Activated naive CD8-positive, alpha-beta T cell treated with anti-CD3 and anti-CD28 coated beads, Interleukin-2, amount 50 U/mL, for 24 hours (primary cell): ENCODE measurements at regions not wholly inside any gene's neighbourhood (a gene's known extent, or its start where the extent isn't known, plus 50 kb on each side); places are given as distances from the start of the nearest gene placed in this dataset.

Source experiments
- ATAC-seq: fragments of 150-1000 bp; cut with Tn5 transposase; one replicate; pipeline ENCODE4 v1.10.0; 2021
- DNase-seq: peaks from one replicate; pipeline ENCODE4 v3.0.0; 2021
- H3K27ac Mint-ChIP-seq: one replicate; pipeline ENCODE4 v1.8.0; 2021; ENCODE audit warnings: mild to moderate bottlenecking, mixed read lengths
- H3K27me3 Mint-ChIP-seq: one replicate; pipeline ENCODE4 v1.8.0; 2021; ENCODE audit warnings: mixed read lengths
- H3K36me3 Mint-ChIP-seq: one replicate; pipeline ENCODE4 v1.8.0; 2021; ENCODE audit warnings: low read depth, mixed read lengths
- H3K4me1 Mint-ChIP-seq: one replicate; pipeline ENCODE4 v1.8.0; 2021; ENCODE audit warnings: mixed read lengths
- H3K4me3 Mint-ChIP-seq: one replicate; pipeline ENCODE4 v1.8.0; 2021; ENCODE audit warnings: mild to moderate bottlenecking, moderate library complexity, mixed read lengths
- H3K9me3 Mint-ChIP-seq: one replicate; pipeline ENCODE4 v1.8.0; 2021; ENCODE audit warnings: mixed read lengths

DNA sequence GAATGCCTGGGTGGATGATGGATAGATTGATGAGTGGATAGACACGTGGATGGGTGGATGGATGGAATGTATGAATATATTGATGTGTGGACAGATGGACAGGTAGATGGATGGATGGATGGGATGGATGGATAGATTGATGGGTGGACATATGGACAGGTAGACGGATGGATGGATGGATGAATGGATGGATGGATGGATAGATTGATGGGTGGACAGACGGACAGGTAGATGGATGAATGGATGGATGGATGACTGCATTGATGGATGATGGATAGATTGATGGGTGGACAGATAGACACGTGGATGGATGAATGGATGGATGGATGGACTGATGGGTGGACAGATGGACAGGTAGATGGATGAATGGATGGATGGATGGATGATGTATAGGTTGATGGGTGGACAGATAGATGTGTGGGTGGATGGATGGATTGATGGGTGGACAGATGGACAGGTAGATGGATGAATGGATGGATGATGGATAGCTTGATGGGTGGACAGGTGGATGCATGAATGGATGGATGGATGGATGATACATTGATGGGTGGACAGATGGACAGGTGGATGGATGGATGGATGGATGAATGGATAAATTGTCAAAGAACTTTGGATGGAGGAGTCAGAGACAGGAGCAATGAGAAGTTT, 171.4 kb upstream of the AFDN start:
- Mint-ChIP-seq H3K4me3 (no peak overlapping the region), H3K27me3 (no peaks in the 10 kb centered on the region), H3K27ac (no peak overlapping the region), H3K4me1 (peaks cover 2% of the 10 kb centered on the region), H3K9me3 (peaks cover 3% of the 10 kb centered on the region), H3K36me3 (no peaks in the 10 kb centered on the region)
- ATAC-seq = no peak
- no peak for DNase-seq

DNA sequence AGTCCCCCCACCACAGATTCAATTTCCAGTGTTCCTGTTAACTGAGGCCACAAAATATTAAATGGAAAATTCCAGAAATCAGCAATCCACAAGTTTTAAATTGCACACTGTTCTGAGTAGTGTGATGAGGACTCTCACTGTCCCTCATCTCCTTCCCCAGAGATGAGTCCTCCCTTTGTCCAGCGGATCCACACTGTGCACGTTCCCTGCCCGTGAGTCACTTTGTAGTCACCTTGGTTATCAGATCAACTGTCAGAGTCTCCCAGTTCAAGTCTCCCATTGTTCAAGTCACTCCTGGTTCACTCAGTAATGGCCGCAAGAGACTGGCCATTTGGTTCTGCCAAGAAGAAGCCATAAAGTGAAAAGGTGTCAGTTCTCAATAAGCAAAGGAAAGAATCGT, 168.6 kb upstream of the AFDN start:
- peaks cover 2% of the 10 kb centered on the region for H3K4me1 Mint-ChIP-seq
- H3K27ac Mint-ChIP-seq = no peak overlapping the region
- no peak for DNase-seq
- peaks cover 3% of the 10 kb centered on the region for H3K9me3 Mint-ChIP-seq
- no peaks in the 10 kb centered on the region for H3K27me3 Mint-ChIP-seq
- no peaks in the 10 kb centered on the region for H3K36me3 Mint-ChIP-seq
- no peak for ATAC-seq
- no peak overlapping the region for H3K4me3 Mint-ChIP-seq

DNA sequence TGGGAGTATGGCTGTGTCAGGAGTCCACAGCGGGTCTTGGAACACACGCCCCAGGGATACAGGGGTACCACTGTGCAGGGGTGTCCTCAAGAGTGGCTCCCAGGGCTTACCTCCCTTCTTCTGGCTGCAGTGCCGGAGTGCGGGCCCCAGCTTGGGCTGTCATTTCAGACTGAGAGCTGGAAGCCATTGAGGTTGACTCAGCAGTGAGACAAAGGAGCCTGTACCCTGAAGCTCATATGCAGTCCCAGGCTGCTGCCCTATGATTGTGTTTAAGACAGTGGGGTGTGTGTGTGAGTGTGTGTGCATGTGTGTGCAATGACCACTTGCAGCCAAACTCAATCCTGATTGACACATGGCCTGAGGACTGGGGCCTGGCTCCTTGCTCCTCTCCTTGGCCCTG, 167.7 kb upstream of the AFDN start:
- H3K9me3 Mint-ChIP-seq = peaks cover 3% of the 10 kb centered on the region
- no peak for DNase-seq
- H3K27ac Mint-ChIP-seq = no peak overlapping the region
- no peak for ATAC-seq
- no peak overlapping the region for H3K4me3 Mint-ChIP-seq
- H3K4me1 Mint-ChIP-seq = peaks cover 2% of the 10 kb centered on the region
- H3K27me3 Mint-ChIP-seq = no peaks in the 10 kb centered on the region
- no peaks in the 10 kb centered on the region for H3K36me3 Mint-ChIP-seq

- H3K36me3 Mint-ChIP-seq = no peaks in the 10 kb centered on the region
- no peak overlapping the region for H3K4me3 Mint-ChIP-seq
- ATAC-seq (no peak), DNase-seq (no peak)
- H3K27ac Mint-ChIP-seq = no peak overlapping the region
- H3K4me1 Mint-ChIP-seq = peaks cover 2% of the 10 kb centered on the region
- peaks cover 3% of the 10 kb centered on the region for H3K9me3 Mint-ChIP-seq
- no peaks in the 10 kb centered on the region for H3K27me3 Mint-ChIP-seq
Observed at GRCh38 chr6:167660424-167660823, 166.3 kb upstream of the AFDN start.

DNA sequence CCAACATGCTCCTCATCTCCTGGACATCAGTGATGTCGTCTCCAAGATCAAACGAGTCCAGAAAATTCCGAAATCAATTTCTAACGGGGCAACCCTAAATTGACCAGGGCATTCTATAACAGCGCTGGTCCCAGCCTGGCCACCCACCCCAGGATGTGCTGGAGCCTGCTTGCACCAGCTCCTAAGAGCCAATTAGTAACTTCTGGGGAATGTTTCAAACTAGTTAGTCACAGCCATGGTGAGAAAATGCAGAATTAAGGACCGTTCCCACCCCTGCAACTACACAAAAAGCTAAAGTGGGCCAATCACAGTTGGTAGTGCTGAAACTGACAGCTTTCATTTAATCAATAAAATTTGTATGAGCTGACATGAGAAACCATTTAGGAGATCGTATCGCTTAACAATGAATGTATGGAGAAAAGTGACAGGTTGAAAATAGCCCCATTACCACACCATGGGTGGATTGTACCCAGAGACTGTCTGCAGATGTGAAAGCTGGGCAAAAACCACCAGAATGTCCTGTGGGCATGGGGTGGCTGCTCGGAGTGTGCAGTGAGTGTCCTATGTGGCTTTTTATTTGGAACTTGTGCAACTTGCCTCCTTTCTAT, 165.7 kb upstream of the AFDN start:
- H3K27me3 Mint-ChIP-seq = no peaks in the 10 kb centered on the region
- ATAC-seq = no peak

DNA sequence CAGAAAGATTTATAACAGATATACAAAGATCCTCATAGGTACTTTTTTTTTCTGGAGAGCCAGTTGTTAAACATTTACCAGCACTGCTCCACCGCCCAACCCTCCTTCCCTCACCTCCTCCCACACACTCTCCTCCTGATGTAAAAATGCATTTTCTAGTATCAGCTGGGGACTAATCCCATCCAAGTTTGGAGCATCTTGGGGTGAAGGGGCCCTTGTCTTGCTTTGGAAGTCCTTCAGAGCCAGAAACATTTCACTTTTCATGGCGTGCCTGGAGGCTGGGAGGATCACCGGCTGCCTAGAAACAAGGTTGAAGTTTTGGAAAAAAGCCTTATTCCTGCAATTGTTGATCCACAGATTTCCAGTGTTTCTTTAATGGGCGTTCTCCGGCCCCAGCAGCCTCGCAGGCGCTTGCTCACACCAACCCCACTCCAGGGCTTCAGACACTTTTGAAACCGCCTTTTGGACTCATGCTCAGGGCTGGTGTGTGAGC, 165.1 kb upstream of the AFDN start:
- Mint-ChIP-seq H3K4me1 (peaks cover 2% of the 10 kb centered on the region), H3K36me3 (no peaks in the 10 kb centered on the region), H3K4me3 (no peak overlapping the region), H3K9me3 (peaks cover 3% of the 10 kb centered on the region), H3K27ac (no peak overlapping the region), H3K27me3 (no peaks in the 10 kb centered on the region)
- ATAC-seq = no peak
- DNase-seq = no peak

More for the DNA sequence above, 165.7 kb upstream of the AFDN start:
- Mint-ChIP-seq H3K36me3 (no peaks in the 10 kb centered on the region), H3K9me3 (peaks cover 3% of the 10 kb centered on the region), H3K4me3 (no peak overlapping the region), H3K27ac (no peak overlapping the region), H3K4me1 (peaks cover 2% of the 10 kb centered on the region)
- no peak for DNase-seq

- Mint-ChIP-seq H3K4me3 (no peak overlapping the region), H3K9me3 (peaks cover 3% of the 10 kb centered on the region), H3K36me3 (no peaks in the 10 kb centered on the region), H3K4me1 (peaks cover 2% of the 10 kb centered on the region), H3K27ac (no peak overlapping the region), H3K27me3 (no peaks in the 10 kb centered on the region)
- ATAC-seq = no peak
- DNase-seq = no peak
Observed at GRCh38 chr6:167662075-167662880, 164.4 kb upstream of the AFDN start.

DNA sequence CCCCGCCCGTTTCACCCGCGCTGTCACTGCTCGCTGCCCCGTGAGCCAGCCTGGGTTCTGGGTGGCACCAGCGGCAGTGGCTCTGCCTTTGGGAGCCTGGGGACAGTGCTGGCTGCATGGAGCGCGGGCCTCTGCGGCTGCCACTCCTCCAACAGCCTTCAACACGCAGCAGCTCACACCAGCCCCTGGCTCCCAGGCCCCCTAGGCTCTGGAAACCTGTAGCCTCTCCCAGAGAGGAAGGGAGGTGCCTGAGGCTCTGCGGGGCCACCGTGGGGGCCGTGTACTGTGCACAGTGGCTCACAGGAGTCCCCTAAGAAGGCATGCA, 163.9 kb upstream of the AFDN start:
- H3K27me3 Mint-ChIP-seq = no peaks in the 10 kb centered on the region

DNA sequence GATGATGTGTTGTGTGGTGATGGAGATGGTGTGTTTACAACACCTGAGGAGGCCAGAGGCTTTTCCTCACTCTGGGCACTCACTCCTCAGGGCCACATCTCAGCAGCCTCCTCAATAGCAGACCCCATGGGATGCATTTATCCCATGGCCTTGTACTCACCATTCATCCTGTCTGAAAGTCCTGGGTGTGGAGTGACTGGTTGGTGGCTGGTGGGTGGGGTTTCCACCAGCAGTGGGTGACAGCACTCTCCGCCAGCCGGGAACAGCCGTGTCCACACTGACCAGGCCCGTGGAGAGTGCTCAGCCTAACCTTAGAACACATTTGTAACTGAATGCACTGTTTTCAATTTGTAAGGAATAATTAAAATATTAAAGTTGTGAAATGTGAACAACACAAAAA, 163.4 kb upstream of the AFDN start:
- H3K36me3 Mint-ChIP-seq = no peaks in the 10 kb centered on the region
- H3K9me3 Mint-ChIP-seq = peaks cover under 1% of the 10 kb centered on the region
- DNase-seq (no peak), ATAC-seq (no peak)
- H3K27ac Mint-ChIP-seq = no peak overlapping the region
- H3K27me3 Mint-ChIP-seq = no peaks in the 10 kb centered on the region
- no peaks in the 10 kb centered on the region for H3K4me1 Mint-ChIP-seq
- no peak overlapping the region for H3K4me3 Mint-ChIP-seq

More for the DNA sequence above, 163.9 kb upstream of the AFDN start:
- ATAC-seq (no peak), DNase-seq (no peak)
- H3K27ac Mint-ChIP-seq = no peak overlapping the region
- H3K4me3 Mint-ChIP-seq = no peak overlapping the region
- H3K9me3 Mint-ChIP-seq = peaks cover 3% of the 10 kb centered on the region
- H3K36me3 Mint-ChIP-seq = no peaks in the 10 kb centered on the region
- H3K4me1 Mint-ChIP-seq = peaks cover 2% of the 10 kb centered on the region

GRCh38 chr6:167663784-167664443, 162.8 kb upstream of the AFDN start:
- H3K27me3 Mint-ChIP-seq = peaks cover 2% of the 10 kb centered on the region
- H3K4me3 Mint-ChIP-seq = no peak overlapping the region
- DNase-seq = no peak
- no peak for ATAC-seq
- no peaks in the 10 kb centered on the region for H3K36me3 Mint-ChIP-seq
- H3K4me1 Mint-ChIP-seq = no peaks in the 10 kb centered on the region
- H3K9me3 Mint-ChIP-seq = no peaks in the 10 kb centered on the region
- no peak overlapping the region for H3K27ac Mint-ChIP-seq

- no peak overlapping the region for H3K4me3 Mint-ChIP-seq
- no peaks in the 10 kb centered on the region for H3K4me1 Mint-ChIP-seq
Observed at GRCh38 chr6:167664678-167665660, 161.7 kb upstream of the AFDN start.

DNA sequence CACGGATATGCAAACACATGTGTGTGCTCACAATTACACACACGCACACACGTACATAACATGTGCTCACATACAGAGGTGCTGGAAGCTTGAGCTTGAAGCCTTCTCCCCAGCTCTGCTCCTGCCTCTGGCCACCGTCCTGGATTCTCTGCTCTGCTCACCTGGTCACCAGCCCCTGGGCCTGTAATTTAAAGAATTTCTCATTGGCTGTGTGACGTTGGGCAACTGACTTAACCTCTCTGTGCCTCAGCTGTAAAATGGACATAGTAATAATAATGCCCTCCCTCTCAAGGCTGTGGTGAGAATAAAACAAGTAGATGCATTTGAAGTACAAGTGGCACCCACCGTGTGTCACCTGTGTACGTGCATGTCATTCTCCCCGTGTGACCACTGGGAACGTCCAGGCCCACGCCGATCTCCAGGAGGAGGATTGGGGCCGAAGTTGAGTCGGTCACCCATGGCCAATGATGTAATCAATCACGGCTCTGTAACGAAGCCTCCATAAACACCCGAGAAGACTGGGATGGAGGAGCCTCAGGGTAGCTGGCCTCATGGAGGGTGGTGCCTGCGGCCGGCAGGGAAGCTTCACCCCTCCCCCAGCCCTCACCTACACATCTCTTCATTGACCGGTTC, 160.9 kb upstream of the AFDN start:
- DNase-seq (no peak), ATAC-seq (no peak)
- peaks cover 2% of the 10 kb centered on the region for H3K27me3 Mint-ChIP-seq
- H3K4me1 Mint-ChIP-seq = no peaks in the 10 kb centered on the region
- no peaks in the 10 kb centered on the region for H3K36me3 Mint-ChIP-seq
- H3K9me3 Mint-ChIP-seq = no peaks in the 10 kb centered on the region
- no peak overlapping the region for H3K4me3 Mint-ChIP-seq
- H3K27ac Mint-ChIP-seq = no peak overlapping the region

More at GRCh38 chr6:167664678-167665660, 161.7 kb upstream of the AFDN start:
- no peak for ATAC-seq
- Mint-ChIP-seq H3K27ac (no peak overlapping the region), H3K27me3 (peaks cover 2% of the 10 kb centered on the region), H3K36me3 (no peaks in the 10 kb centered on the region), H3K9me3 (no peaks in the 10 kb centered on the region)
- DNase-seq = no peak

DNA sequence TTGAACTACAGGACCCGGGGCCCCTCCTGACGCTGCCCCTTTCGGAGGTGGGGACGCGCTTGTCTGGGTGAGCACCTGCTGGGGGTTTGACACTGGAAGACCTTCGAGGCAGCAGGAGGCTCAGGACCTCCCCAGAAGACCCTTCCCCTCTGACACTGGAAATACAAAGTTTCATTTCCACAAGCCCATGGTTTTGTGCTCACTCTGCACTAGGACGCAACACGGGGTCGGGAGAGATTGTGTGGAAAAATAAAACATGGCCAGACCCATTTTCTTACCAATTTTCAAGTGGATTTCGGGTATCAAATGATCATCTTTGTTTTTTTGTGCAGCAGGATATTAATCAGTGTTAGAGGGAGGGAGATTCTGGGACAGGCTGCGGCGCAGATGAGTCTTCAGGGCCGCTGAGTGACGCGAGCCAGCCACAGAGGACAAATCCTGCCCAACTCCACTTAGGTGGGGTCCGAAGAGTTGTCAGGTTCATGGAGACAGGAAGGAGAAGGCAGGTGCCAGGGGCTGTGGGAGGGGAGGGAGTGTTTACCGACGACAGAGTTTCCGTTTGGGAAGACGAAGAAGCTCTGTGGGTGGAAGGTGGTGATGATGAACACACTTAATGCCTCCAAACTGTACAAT, 160.0 kb upstream of the AFDN start:
- Mint-ChIP-seq H3K36me3 (no peaks in the 10 kb centered on the region), H3K4me3 (no peak overlapping the region), H3K27me3 (peaks cover 2% of the 10 kb centered on the region), H3K27ac (no peak overlapping the region), H3K4me1 (no peaks in the 10 kb centered on the region), H3K9me3 (peaks cover 3% of the 10 kb centered on the region)
- no peak for DNase-seq
- ATAC-seq = no peak
